ENCODE measurements at regions not wholly inside any gene's neighbourhood (a gene's known extent, or its start where the extent isn't known, plus 50 kb on each side); places are given as distances from the start of the nearest gene placed in this dataset.

DNA sequence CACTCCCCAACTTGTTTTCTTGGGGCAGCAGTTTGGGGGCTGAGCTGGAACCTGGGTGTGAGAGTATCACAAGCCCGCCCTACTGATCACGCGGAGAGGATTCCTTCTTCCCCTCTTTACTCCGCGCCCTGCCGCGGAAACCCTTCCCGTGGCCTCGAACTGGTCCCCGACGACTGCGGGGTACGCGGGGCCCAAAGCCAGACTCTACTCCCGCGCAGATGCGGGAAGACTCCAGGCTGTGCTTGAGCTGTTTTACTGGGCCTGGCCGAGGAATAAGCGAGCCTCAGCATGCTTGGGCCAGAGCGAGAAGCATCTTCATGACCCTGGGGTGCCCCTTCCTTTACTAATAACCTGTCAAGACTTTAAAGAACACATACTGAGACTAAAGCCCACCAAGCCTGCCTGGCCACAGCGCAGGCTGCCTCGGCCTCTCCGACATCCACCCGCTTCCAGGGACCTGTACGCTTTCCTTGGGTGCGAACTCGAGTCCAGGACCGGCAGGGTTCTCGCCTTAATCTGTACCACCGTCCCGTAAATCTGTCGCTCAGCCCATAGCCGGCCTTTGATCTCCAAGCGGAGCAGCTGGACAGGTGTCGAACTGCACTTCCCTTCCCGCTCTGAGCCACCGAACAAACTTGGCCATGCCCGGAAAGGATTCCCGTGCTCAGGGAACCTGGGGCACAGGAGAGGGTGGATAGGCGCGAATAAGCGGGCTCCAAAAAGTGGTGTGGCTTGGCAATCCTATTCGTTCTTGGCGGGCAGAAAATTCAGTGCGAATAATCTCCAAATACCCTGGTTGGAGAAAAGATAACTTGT, 55.0 kb upstream of the TMEM33 start:
- TF ChIP-seq POLR2A (IDR thresholded peaks at IDR 0.05; ENCODE audit: low read depth, low read length) = no peak
- TF ChIP-seq SMC3 (IDR thresholded peaks at IDR 0.05; ENCODE audit: low read depth, low read length) = no peak
- TF ChIP-seq, protein P1, sequence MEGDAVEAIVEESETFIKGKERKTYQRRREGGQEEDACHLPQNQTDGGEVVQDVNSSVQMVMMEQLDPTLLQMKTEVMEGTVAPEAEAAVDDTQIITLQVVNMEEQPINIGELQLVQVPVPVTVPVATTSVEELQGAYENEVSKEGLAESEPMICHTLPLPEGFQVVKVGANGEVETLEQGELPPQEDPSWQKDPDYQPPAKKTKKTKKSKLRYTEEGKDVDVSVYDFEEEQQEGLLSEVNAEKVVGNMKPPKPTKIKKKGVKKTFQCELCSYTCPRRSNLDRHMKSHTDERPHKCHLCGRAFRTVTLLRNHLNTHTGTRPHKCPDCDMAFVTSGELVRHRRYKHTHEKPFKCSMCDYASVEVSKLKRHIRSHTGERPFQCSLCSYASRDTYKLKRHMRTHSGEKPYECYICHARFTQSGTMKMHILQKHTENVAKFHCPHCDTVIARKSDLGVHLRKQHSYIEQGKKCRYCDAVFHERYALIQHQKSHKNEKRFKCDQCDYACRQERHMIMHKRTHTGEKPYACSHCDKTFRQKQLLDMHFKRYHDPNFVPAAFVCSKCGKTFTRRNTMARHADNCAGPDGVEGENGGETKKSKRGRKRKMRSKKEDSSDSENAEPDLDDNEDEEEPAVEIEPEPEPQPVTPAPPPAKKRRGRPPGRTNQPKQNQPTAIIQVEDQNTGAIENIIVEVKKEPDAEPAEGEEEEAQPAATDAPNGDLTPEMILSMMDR (conservative IDR thresholded peaks at IDR 0.05; ENCODE audit: low read depth, low read length) = no peak
- TF ChIP-seq, protein P2, sequence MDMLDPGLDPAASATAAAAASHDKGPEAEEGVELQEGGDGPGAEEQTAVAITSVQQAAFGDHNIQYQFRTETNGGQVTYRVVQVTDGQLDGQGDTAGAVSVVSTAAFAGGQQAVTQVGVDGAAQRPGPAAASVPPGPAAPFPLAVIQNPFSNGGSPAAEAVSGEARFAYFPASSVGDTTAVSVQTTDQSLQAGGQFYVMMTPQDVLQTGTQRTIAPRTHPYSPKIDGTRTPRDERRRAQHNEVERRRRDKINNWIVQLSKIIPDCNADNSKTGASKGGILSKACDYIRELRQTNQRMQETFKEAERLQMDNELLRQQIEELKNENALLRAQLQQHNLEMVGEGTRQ (IDR thresholded peaks at IDR 0.05; ENCODE audit: low read depth, low read length) = no peak
- no peak for TF ChIP-seq CHD1 (IDR thresholded peaks at IDR 0.05; ENCODE audit: low read depth, low read length)
- TF ChIP-seq BHLHE40 (IDR thresholded peaks at IDR 0.05; ENCODE audit: low read depth, low read length) = no peak
